ENCODE measurements at regions not wholly inside any gene's neighbourhood (a gene's known extent, or its start where the extent isn't known, plus 50 kb on each side); places are given as distances from the start of the nearest gene placed in this dataset.

DNA sequence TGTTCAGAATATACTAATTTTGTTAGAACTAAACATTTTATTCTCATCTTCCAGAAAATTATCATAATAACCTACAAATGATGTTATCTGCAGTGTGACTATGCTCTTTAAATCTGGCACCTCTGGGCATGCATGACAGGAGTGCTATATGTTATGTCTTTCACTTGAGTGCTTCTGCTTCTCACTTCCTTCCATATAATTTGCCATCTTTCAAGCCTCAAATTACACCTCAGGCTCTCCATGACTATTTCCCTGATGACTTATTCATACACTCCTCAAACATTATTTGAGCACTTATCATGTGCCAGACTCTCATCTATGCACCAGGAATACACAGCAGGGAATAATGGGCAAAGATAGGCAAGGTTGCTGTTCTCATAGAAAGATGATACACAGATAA lies 219.3 kb upstream of the POU2AF2 start:
- H3K27me3 Mint-ChIP-seq (ENCODE audit: insufficient read depth, low read depth), result peaks cover 2% of the 10 kb centered on the region
- Histone ChIP-seq H3K4me1 (no peaks in the 10 kb centered on the region), H3K27ac (no peak overlapping the region), H3K9me3 (ENCODE audit: low read depth) (no peaks in the 10 kb centered on the region), H3K79me2 (ENCODE audit: low read depth) (no peaks in the 10 kb centered on the region), H3K36me3 (no peaks in the 10 kb centered on the region), H3K27me3 (no peaks in the 10 kb centered on the region), H3K9ac (no peak overlapping the region), H4K20me1 (ENCODE audit: low read depth) (no peaks in the 10 kb centered on the region), H3K4me3 (no peak overlapping the region), H3K4me2 (no peak overlapping the region), H2AFZ (replicated peaks) (no peak overlapping the region), H3F3A (ENCODE audit: low read depth) (no peaks in the 10 kb centered on the region)
- H3K9me3 Mint-ChIP-seq, result peaks cover 13% of the 10 kb centered on the region
- H3K36me3 Mint-ChIP-seq, result no peaks in the 10 kb centered on the region
- H3K4me3 Mint-ChIP-seq, result no peak overlapping the region
- peaks cover under 1% of the 10 kb centered on the region for H3K4me1 Mint-ChIP-seq
- no peak for DNase-seq (ENCODE audit: low spot score)
- no peak overlapping the region for H3K27ac Mint-ChIP-seq
- TF ChIP-seq EZH2phosphoT487 (IDR thresholded peaks at IDR 0.05), result no peak
- TF ChIP-seq EZH2 (IDR thresholded peaks at IDR 0.05), result no peak
- TF ChIP-seq, protein P1, sequence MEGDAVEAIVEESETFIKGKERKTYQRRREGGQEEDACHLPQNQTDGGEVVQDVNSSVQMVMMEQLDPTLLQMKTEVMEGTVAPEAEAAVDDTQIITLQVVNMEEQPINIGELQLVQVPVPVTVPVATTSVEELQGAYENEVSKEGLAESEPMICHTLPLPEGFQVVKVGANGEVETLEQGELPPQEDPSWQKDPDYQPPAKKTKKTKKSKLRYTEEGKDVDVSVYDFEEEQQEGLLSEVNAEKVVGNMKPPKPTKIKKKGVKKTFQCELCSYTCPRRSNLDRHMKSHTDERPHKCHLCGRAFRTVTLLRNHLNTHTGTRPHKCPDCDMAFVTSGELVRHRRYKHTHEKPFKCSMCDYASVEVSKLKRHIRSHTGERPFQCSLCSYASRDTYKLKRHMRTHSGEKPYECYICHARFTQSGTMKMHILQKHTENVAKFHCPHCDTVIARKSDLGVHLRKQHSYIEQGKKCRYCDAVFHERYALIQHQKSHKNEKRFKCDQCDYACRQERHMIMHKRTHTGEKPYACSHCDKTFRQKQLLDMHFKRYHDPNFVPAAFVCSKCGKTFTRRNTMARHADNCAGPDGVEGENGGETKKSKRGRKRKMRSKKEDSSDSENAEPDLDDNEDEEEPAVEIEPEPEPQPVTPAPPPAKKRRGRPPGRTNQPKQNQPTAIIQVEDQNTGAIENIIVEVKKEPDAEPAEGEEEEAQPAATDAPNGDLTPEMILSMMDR (IDR thresholded peaks at IDR 0.05), result no peak

DNA sequence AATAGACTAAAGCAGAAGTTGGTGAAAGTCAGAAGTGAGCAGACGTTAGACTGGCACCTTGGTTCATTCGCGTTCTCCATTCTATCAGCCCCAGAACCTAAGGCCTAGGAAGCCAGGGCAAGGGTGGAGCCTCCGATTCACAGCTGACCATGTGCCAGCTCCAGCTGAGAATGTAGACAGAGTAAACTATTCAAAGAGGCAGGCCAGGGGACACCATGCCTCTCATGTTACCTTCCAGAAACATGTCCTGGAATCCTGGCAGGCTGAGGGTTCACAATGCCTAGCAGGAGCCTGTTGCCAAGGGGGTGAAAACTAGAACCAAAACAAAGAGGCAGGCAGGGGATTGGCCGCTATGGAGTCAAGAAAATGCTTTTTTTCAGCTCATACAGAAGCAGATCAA lies 224.4 kb upstream of the POU2AF2 start:
- no peak for TF ChIP-seq EZH2phosphoT487 (IDR thresholded peaks at IDR 0.05)
- TF ChIP-seq EZH2 (IDR thresholded peaks at IDR 0.05), result no peak
- TF ChIP-seq, protein P1 (IDR thresholded peaks at IDR 0.05), result no peak
- H3K27me3 ChIP-seq, result no peaks in the 10 kb centered on the region
- Mint-ChIP-seq H3K4me3 (no peak overlapping the region), H3K27ac (peak overlapping the region; percentile 27), H3K4me1 (peaks cover 12% of the 10 kb centered on the region), H3K27me3 (ENCODE audit: insufficient read depth, low read depth) (peaks cover 2% of the 10 kb centered on the region), H3K9me3 (no peaks in the 10 kb centered on the region), H3K36me3 (no peaks in the 10 kb centered on the region)
- no peak overlapping the region for H3K27ac ChIP-seq
- H4K20me1 ChIP-seq (ENCODE audit: low read depth), result no peaks in the 10 kb centered on the region
- no peaks in the 10 kb centered on the region for H3K4me1 ChIP-seq
- no peak overlapping the region for H3K4me2 ChIP-seq
- H3K9me3 ChIP-seq (ENCODE audit: low read depth), result no peaks in the 10 kb centered on the region
- H3K9ac ChIP-seq, result no peak overlapping the region
- H3K79me2 ChIP-seq (ENCODE audit: low read depth), result no peaks in the 10 kb centered on the region
- no peak overlapping the region for H3K4me3 ChIP-seq
- peak; percentile 32 for DNase-seq (ENCODE audit: low spot score)
- no peaks in the 10 kb centered on the region for H3F3A ChIP-seq (ENCODE audit: low read depth)
- no peaks in the 10 kb centered on the region for H3K36me3 ChIP-seq
- H2AFZ ChIP-seq (replicated peaks), result no peak overlapping the region

DNA sequence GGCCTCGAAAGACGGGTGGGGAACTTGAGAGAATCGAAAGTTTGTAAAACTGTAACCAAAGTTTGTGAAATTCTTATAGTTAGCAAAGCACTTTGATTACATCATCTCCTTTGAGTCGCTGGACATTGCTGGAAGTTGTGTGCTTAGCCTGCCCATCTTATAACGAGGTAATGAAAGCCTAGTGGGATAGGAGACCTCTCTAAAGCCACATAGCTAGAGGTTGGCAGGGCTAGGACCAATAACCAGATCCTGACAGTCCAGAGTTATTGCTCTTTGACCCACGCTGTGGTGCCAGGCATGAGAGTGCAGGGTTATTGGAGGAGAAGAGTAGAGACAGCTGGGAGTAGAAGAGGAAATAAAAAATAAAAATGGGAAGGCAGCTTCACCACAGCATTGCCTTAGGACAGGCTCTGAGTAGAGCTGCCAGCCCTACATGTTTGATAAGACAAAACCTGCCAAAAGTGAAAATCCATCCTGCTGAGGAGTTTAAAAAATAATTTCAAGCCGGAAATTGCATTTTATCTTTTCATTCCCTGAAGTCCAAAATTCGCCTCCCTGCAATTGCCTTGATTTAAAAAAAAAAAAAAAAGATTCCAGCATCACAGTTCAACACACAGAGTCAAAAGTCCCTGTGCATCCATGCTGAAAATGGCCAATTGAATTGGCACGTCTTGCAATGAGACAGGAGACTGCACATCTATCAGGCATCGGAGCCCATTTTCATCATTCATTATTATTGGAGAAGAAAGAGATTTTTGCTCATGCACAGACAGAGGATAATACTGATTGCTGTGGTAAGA lies 225.5 kb upstream of the POU2AF2 start:
- no peak overlapping the region for H2AFZ ChIP-seq (replicated peaks)
- H3K9me3 Mint-ChIP-seq, result no peaks in the 10 kb centered on the region
- TF ChIP-seq EZH2 (IDR thresholded peaks at IDR 0.05) (no peak), EZH2phosphoT487 (IDR thresholded peaks at IDR 0.05) (no peak)
- TF ChIP-seq, protein P1 (IDR thresholded peaks at IDR 0.05), result no peak

More for the DNA sequence above, 225.5 kb upstream of the POU2AF2 start:
- Histone ChIP-seq H3K9ac (no peak overlapping the region), H3K79me2 (ENCODE audit: low read depth) (no peaks in the 10 kb centered on the region), H3K9me3 (ENCODE audit: low read depth) (no peaks in the 10 kb centered on the region), H3F3A (ENCODE audit: low read depth) (no peaks in the 10 kb centered on the region), H3K27me3 (no peaks in the 10 kb centered on the region), H3K27ac (no peak overlapping the region), H3K36me3 (no peaks in the 10 kb centered on the region), H4K20me1 (ENCODE audit: low read depth) (no peaks in the 10 kb centered on the region), H3K4me3 (no peak overlapping the region), H3K4me2 (no peak overlapping the region), H3K4me1 (no peaks in the 10 kb centered on the region)
- H3K27me3 Mint-ChIP-seq (ENCODE audit: insufficient read depth, low read depth), result peaks cover 2% of the 10 kb centered on the region
- H3K4me3 Mint-ChIP-seq, result no peak overlapping the region
- DNase-seq (ENCODE audit: low spot score), result no peak
- H3K36me3 Mint-ChIP-seq, result no peaks in the 10 kb centered on the region
- peaks cover 12% of the 10 kb centered on the region for H3K4me1 Mint-ChIP-seq
- no peak overlapping the region for H3K27ac Mint-ChIP-seq
